IPS DF 6.9 (cell line): ENCODE measurements at regions not wholly inside any gene's neighbourhood (a gene's known extent, or its start where the extent isn't known, plus 50 kb on each side); places are given as distances from the start of the nearest gene placed in this dataset.

Source experiments
- DNase-seq: peaks from one replicate; pipeline ENCODE4 v3.0.0-alpha.2; 2013; ENCODE audit warnings: low read depth, low spot score
- H3K27ac ChIP-seq: one replicate; pipeline ENCODE4 v1.5.1; 2013; ENCODE audit warnings: low read length, control low read depth
- H3K27me3 ChIP-seq: 2 replicates; pipeline ENCODE4 v1.6.1; 2013; ENCODE audit warnings: mild to moderate bottlenecking, low read length; ENCODE audit not compliant: control insufficient read depth, insufficient read depth
- H3K36me3 ChIP-seq: 2 replicates; pipeline ENCODE4 v1.6.1; 2013; ENCODE audit warnings: low read length; ENCODE audit not compliant: control insufficient read depth, insufficient read depth
- H3K4me1 ChIP-seq: 2 replicates; pipeline ENCODE4 v1.6.1; 2013; ENCODE audit warnings: low read length; ENCODE audit not compliant: control insufficient read depth, insufficient read depth
- H3K4me3 ChIP-seq: 2 replicates; pipeline ENCODE4 v1.5.1; 2013; ENCODE audit warnings: mild to moderate bottlenecking, low read length
- H3K9me3 ChIP-seq: 2 replicates; pipeline ENCODE4 v1.6.1; 2013; ENCODE audit warnings: low read length, inconsistent platforms; ENCODE audit not compliant: control insufficient read depth, insufficient read depth
- WGBS: extraction: QIAGEN DNeasy Blood & Tissue Kit; methylation state at CpG from one replicate; pipeline ENCODE4 v1.1.7; 2013; ENCODE audit warnings: mixed read lengths, missing lambda C conversion rate; ENCODE audit not compliant: insufficient read length, insufficient coverage; 5-methylcytosine and 5-hydroxymethylcytosine counted together

DNA sequence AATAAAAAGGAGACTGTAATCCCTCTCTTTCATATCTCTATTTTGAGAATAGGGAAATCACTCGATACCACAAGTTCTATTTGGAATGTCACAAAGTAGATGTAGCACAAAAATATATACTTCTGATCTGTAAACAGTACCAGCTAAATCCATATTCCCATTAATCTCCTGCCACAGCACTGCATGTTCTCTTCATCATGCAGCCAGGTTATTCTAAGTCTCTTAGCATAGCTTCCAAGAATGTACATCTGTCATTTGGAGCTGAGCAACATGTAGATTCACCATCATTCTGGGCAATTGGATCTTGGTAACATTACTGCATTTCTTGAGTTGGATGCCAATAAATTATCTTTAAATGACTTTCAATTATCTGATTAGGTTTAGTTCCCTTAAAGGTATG lies 1874.5 kb downstream of the MRPL39 start:
- no peak overlapping the region for H3K27ac ChIP-seq
- H3K4me1 ChIP-seq = no peaks in the 10 kb centered on the region
- H3K9me3 ChIP-seq = peaks cover 1% of the 10 kb centered on the region; the same call in 1 of the 2 replicates
- no peaks in the 10 kb centered on the region for H3K27me3 ChIP-seq
- no peak for DNase-seq
- H3K4me3 ChIP-seq = no peak overlapping the region
- no CpG with 5 or more reads among the region's 1 CpG for WGBS
- H3K36me3 ChIP-seq = no peaks in the 10 kb centered on the region

DNA sequence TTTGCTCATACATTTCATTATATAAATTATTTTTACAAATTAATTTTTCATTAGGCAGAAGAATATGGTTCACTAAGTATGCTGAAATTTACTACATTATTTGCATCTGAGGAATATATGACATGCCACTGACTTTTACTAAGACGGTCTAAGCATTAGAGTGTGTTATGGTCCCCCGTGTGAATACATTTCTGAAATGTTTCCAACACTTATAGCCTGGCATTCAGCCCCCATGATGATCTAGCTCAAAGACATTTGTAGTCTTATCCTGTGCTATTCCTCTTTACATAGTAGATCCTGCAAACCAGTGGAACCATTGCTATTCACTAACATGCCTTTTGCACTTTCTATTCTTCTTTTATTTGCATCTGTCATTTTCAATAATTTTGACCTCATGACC lies 1878.0 kb downstream of the MRPL39 start:
- no peak overlapping the region for H3K27ac ChIP-seq
- H3K9me3 ChIP-seq = peaks cover 1% of the 10 kb centered on the region
- no peaks in the 10 kb centered on the region for H3K27me3 ChIP-seq
- H3K4me3 ChIP-seq = no peak overlapping the region
- DNase-seq = no peak
- no peaks in the 10 kb centered on the region for H3K4me1 ChIP-seq
- no CpG with 5 or more reads among the region's 2 CpGs for WGBS
- H3K36me3 ChIP-seq = no peaks in the 10 kb centered on the region

DNA sequence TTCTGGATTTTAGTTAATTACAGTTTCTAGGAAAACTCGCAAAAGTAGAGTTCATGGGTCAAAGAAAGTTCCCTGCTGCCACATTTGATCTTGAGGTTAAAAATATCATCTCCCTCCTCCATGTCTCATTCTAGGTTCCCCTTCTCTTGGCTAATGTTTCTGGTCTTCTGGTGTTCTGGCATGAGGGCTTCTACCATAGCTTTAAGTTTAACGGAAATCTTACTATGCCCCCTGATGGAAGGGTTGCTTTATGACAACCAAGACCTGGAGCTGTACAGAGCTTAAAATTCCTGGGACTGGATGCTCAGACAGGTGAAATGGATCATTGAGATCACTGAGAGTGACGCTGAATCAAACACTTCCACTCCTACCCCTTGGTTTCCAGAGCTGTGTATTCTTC lies 1881.7 kb downstream of the MRPL39 start:
- no peak for DNase-seq
- Histone ChIP-seq H3K4me3 (no peak overlapping the region), H3K9me3 (peaks cover 1% of the 10 kb centered on the region), H3K27me3 (no peaks in the 10 kb centered on the region), H3K27ac (no peak overlapping the region), H3K36me3 (no peaks in the 10 kb centered on the region), H3K4me1 (no peaks in the 10 kb centered on the region)
- WGBS = no CpG with 5 or more reads among the region's 3 CpGs

DNA sequence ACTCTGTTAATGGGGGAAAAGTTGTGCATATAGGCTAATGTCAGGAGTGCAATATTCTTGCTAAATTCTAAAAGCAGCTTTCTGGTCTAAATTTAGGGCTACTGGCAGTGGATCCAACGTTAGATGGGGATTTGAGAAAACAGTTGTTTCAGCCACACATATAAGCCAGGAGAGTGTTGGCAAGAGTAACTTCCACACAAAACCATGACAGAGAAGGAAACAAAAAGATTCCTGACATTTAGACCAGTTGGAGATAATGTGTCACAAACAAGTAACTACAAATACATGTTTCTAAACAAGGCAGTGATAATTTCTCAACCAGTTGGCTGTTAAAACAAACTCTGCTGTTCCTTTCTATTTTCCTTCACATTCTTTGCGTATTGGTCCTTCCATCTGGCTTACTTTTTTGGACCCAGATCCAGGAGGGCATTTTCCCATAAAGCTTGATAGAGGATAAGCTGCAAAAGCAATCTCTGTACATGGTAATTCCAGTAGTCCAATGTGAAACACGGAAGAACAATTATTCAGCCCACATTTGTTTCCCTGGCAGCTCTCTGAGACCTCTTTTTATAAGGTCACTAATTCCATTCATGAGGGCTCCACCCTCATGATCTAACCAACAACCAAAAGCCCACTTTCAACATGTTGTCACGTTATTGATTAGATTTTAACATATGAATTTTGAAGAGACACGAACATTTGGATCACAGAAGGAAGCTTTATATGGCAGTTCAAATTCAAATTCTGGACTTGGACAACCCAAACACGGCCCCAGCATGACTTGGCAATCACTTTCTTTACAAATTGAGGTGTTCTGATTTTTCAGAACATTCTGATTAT lies 1888.6 kb downstream of the MRPL39 start:
- DNase-seq = no peak
- H3K36me3 ChIP-seq = no peaks in the 10 kb centered on the region
- H3K4me3 ChIP-seq = no peak overlapping the region
- no peaks in the 10 kb centered on the region for H3K27me3 ChIP-seq
- no CpG with 5 or more reads among the region's 6 CpGs for WGBS
- no peaks in the 10 kb centered on the region; the same call in 1 of the 2 replicates for H3K9me3 ChIP-seq
- H3K4me1 ChIP-seq = no peaks in the 10 kb centered on the region
- no peak overlapping the region for H3K27ac ChIP-seq

DNA sequence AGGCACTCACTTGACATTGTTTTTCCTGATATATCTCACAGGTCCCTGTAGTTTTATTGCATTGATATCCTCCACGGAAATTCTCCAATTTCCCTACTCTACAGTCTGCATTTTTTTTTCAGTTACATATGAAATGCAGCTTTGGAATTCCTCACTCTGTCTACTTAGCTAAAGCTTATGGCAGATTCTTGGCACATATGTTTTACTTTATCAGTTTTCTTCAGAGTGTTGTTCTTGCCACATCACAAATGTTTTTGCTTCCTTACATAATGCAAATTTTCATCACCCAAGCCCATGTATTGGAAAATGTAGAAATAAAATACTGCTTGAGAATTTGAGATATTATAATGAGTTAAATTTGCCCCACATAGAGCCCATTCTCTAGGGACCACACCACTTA lies 1895.1 kb downstream of the MRPL39 start:
- Histone ChIP-seq H3K27me3 (no peaks in the 10 kb centered on the region), H3K4me3 (no peak overlapping the region), H3K27ac (no peak overlapping the region), H3K4me1 (no peaks in the 10 kb centered on the region), H3K9me3 (peaks cover 2% of the 10 kb centered on the region), H3K36me3 (no peaks in the 10 kb centered on the region)
- DNase-seq = no peak
- WGBS = no CpG with 5 or more reads among the region's 1 CpG

DNA sequence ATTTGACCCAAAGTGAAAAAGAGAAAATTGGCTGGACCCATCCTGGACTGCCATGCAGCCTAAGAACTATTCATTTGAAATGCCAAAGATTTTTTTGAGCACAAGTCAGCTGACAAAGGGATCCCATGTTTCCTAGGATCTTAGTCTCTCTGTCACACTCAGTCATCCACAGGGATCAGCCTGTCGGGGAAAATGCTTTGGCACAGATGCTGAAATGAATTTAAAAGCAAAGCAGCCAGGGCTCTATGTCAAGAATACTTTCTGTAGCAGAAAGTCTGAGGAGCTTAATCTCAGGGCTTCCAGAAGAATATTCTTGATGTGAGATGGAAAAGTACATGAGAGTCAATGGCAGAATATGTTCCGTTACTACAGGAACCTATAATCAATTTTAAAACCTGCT lies 1900.8 kb downstream of the MRPL39 start:
- no peaks in the 10 kb centered on the region for H3K4me1 ChIP-seq
- peaks cover 4% of the 10 kb centered on the region; the same call in 1 of the 2 replicates for H3K9me3 ChIP-seq
- no CpG with 5 or more reads among the region's 2 CpGs for whole genome bisulfite sequencing
- H3K27me3 ChIP-seq = no peaks in the 10 kb centered on the region
- no peak overlapping the region for H3K27ac ChIP-seq
- DNase-seq = no peak
- H3K36me3 ChIP-seq = no peaks in the 10 kb centered on the region
- no peak overlapping the region for H3K4me3 ChIP-seq

DNA sequence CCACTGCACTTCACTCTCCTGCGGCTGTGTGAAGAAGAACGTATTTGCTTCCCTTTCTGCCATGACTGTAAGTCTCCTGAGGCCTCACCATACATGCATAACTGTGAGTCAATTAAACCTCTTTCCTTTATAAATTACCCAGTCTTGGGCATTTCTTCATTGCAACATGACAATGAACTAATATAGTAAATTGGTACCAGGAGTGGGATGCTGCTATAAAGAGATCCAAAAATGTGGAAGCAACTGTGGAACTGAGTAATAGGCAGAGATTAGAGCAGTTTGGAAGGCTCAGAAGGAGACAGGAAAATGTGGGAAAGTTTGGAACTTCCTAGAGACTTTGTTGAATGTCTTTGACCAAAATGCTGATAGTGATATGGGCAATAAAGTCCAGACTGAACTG lies 1907.9 kb downstream of the MRPL39 start:
- Histone ChIP-seq H3K36me3 (no peaks in the 10 kb centered on the region), H3K4me1 (no peaks in the 10 kb centered on the region), H3K27ac (no peak overlapping the region), H3K27me3 (no peaks in the 10 kb centered on the region), H3K4me3 (no peak overlapping the region), H3K9me3 (peaks cover 7% of the 10 kb centered on the region)
- no peak for DNase-seq
- WGBS = no CpG with 5 or more reads among the region's 2 CpGs

DNA sequence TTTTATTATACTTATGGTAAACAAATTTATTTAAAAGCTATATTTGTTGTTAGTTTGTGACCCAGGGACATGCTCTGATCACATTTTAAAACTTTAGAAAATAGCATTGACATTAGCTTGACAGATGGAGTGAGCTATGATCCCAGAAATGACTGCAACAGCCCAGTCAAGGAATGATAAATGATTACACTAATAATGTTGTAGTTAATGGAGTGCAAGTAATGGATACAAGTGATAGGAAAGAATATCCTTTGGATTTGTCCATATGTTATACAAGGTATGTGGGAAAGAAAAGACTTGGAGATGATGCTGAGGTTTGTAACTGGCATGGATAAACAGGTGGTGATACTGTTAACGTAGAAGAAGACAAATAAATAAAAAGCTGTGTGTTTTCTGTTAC lies 1908.7 kb downstream of the MRPL39 start:
- Histone ChIP-seq H3K4me3 (no peak overlapping the region), H3K36me3 (no peaks in the 10 kb centered on the region), H3K27ac (no peak overlapping the region), H3K27me3 (no peaks in the 10 kb centered on the region), H3K4me1 (no peaks in the 10 kb centered on the region), H3K9me3 (peaks cover 6% of the 10 kb centered on the region)
- no peak for DNase-seq
- no CpG with 5 or more reads among the region's 1 CpG for WGBS

DNA sequence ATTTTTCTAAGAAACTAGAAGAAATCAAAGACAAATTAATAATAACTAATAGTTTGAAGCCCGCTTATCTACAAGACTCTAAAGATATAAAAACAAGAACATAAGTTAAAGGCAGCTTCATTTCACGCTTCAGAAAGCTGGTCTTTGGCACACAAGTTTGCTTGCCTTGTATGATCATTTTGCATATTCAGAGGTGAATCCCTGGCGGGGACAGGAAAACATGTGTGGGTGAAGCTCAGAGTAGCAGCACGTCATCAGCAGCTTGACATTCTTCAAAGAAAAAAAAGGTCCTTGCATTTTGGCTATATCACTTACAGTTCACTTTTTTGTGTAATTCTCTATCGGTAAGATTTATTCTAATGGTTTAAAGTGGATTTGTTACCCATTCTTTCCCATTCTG lies 1911.8 kb downstream of the MRPL39 start:
- WGBS = no CpG with 5 or more reads among the region's 5 CpGs
- H3K4me3 ChIP-seq = no peak overlapping the region
- no peak overlapping the region for H3K27ac ChIP-seq
- H3K4me1 ChIP-seq = no peaks in the 10 kb centered on the region
- no peak for DNase-seq
- no peaks in the 10 kb centered on the region for H3K36me3 ChIP-seq
- no peaks in the 10 kb centered on the region for H3K27me3 ChIP-seq
- peaks cover 6% of the 10 kb centered on the region for H3K9me3 ChIP-seq

DNA sequence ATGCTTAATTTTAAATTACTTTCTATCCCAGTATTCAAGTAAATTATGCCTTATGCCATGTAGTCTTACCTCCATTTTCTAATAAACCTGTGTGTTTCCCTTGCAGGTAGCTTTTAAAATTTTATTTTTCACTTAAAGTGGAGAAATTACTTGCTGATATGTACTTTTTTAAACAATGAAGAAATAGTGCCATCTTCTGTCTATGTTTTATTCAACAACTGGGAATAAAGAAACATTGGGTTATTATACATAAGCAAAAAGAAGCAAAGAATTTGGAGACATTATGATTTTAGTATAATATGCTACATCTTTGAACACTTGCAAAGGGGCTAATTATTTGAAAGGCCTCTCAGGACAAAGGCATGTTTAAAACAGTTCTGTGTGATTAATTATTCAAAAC lies 1912.9 kb downstream of the MRPL39 start:
- DNase-seq = no peak
- peaks cover 2% of the 10 kb centered on the region for H3K9me3 ChIP-seq
- H3K4me3 ChIP-seq = no peak overlapping the region
- no peak overlapping the region for H3K27ac ChIP-seq
- H3K27me3 ChIP-seq = no peaks in the 10 kb centered on the region
- H3K4me1 ChIP-seq = no peaks in the 10 kb centered on the region
- no peaks in the 10 kb centered on the region for H3K36me3 ChIP-seq

DNA sequence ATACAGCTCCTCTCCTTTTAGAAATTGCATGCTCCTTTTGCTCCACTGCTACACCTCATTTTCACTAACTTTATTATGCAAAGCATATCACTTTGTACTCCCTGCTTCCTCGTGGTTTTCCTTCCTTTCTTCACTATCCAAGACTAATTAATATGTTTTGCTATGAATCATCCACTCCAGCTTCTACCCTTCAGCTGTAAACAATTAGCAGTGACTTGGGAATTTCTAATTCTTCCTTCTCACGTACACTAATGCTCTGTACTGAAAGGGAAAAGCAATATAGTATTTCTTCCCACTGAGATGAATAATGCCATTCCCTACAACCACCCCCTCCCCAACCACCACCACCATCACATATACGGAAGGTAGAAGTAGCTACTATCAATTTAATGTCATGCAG lies 1917.0 kb downstream of the MRPL39 start:
- no peak for DNase-seq
- Histone ChIP-seq H3K4me3 (no peak overlapping the region), H3K27ac (no peak overlapping the region), H3K36me3 (no peaks in the 10 kb centered on the region), H3K4me1 (no peaks in the 10 kb centered on the region), H3K27me3 (no peaks in the 10 kb centered on the region), H3K9me3 (peaks cover 2% of the 10 kb centered on the region; the same call in 1 of the 2 replicates)
- WGBS = no CpG with 5 or more reads among the region's 3 CpGs
